Mesendoderm (in vitro differentiated cells): ENCODE measurements at regions not wholly inside any gene's neighbourhood (a gene's known extent, or its start where the extent isn't known, plus 50 kb on each side); places are given as distances from the start of the nearest gene placed in this dataset.

Source experiments
- DNase-seq: peaks from one replicate; pipeline ENCODE4 v3.0.0; 2013
- H2AK5ac ChIP-seq: 2 replicates; pipeline ENCODE4 v1.6.1; 2013; ENCODE audit warnings: low read length, inconsistent platforms
- H2BK120ac ChIP-seq: 2 replicates; pipeline ENCODE4 v1.6.1; 2013; ENCODE audit warnings: low read depth, mild to moderate bottlenecking, low read length, moderate library complexity, mixed read lengths
- H2BK15ac ChIP-seq: replicated peaks from 2 replicates; pipeline ENCODE4 v1.6.1; 2013; ENCODE audit warnings: low read depth, mild to moderate bottlenecking, moderate library complexity
- H2BK5ac ChIP-seq: 2 replicates; pipeline ENCODE4 v1.6.1; 2013; ENCODE audit warnings: low read length, inconsistent platforms
- H3K18ac ChIP-seq: 2 replicates; pipeline ENCODE4 v1.6.1; 2013; ENCODE audit warnings: mild to moderate bottlenecking, low read length, mixed read lengths
- H3K23ac ChIP-seq: one replicate; pipeline ENCODE4 v1.6.1; 2013; ENCODE audit warnings: low read length
- H3K27ac ChIP-seq: 2 replicates; pipeline ENCODE4 v1.5.1; 2013; ENCODE audit warnings: low read depth, mild to moderate bottlenecking, inconsistent platforms, low read length, moderate library complexity
- H3K27me3 ChIP-seq: 2 replicates; pipeline ENCODE4 v1.6.1; 2013; ENCODE audit warnings: low read length, control low read depth, mild to moderate bottlenecking, inconsistent platforms; ENCODE audit not compliant: insufficient read depth, poor library complexity
- H3K36me3 ChIP-seq: 2 replicates; pipeline ENCODE4 v1.6.1; 2013; ENCODE audit warnings: low read length, inconsistent platforms; ENCODE audit not compliant: control insufficient read depth, insufficient read depth
- H3K4ac ChIP-seq: one replicate; pipeline ENCODE4 v1.6.1; 2013; ENCODE audit warnings: low read depth, mild to moderate bottlenecking, low read length, moderate library complexity
- H3K4me1 ChIP-seq: 2 replicates; pipeline ENCODE4 v1.6.1; 2013; ENCODE audit warnings: low read depth, low read length, inconsistent platforms; ENCODE audit not compliant: control insufficient read depth
- H3K4me2 ChIP-seq: 2 replicates; pipeline ENCODE4 v1.6.1; 2013; ENCODE audit warnings: low read length
- H3K4me3 ChIP-seq: 2 replicates; pipeline ENCODE4 v1.5.1; 2013; ENCODE audit warnings: mild to moderate bottlenecking, low read length
- H3K56ac ChIP-seq: one replicate; pipeline ENCODE4 v1.6.1; 2013; ENCODE audit warnings: low read length
- H3K79me1 ChIP-seq: 2 replicates; pipeline ENCODE4 v1.6.1; 2013; ENCODE audit warnings: low read length, inconsistent platforms
- H3K79me2 ChIP-seq: 2 replicates; pipeline ENCODE4 v1.6.1; 2013; ENCODE audit warnings: mild to moderate bottlenecking, low read length; ENCODE audit not compliant: control insufficient read depth, insufficient read depth
- H3K9ac ChIP-seq: 2 replicates; pipeline ENCODE4 v1.6.1; 2013; ENCODE audit warnings: low read length, inconsistent platforms
- H4K5ac ChIP-seq: one replicate; pipeline ENCODE4 v1.6.1; 2013; ENCODE audit warnings: low read length
- H4K8ac ChIP-seq: one replicate; pipeline ENCODE4 v1.6.1; 2013; ENCODE audit warnings: low read depth, mild to moderate bottlenecking, control low read depth, low read length, moderate library complexity
- WGBS: extraction: QIAGEN DNeasy Blood & Tissue Kit; methylation state at CpG from one replicate; pipeline ENCODE4 v1.1.7; 2013; ENCODE audit warnings: low lambda C conversion rate, missing lambda C conversion rate; ENCODE audit not compliant: insufficient coverage; ENCODE audit errors: extremely low coverage; 5-methylcytosine and 5-hydroxymethylcytosine counted together

GRCh38 chr12:91968076-91968776, 177.4 kb downstream of the BTG1 start:
- no peaks in the 10 kb centered on the region for H3K79me2 ChIP-seq
- no peaks in the 10 kb centered on the region for H3K4me1 ChIP-seq
- H3K4me2 ChIP-seq = no peak overlapping the region
- H3K18ac ChIP-seq = no peak overlapping the region
- H3K9ac ChIP-seq = no peak overlapping the region
- H3K4ac ChIP-seq = no peak overlapping the region
- H3K36me3 ChIP-seq = no peaks in the 10 kb centered on the region
- no peak for DNase-seq
- H4K8ac ChIP-seq = no peak overlapping the region
- H2BK5ac ChIP-seq = no peak overlapping the region
- no peak overlapping the region for H4K5ac ChIP-seq
- H3K27ac ChIP-seq = no peak overlapping the region
- no peak overlapping the region for H2BK15ac ChIP-seq
- H3K27me3 ChIP-seq = no peaks in the 10 kb centered on the region
- no peak overlapping the region for H3K4me3 ChIP-seq
- no peak overlapping the region for H2BK120ac ChIP-seq
- no peak overlapping the region for H3K56ac ChIP-seq
- no peaks in the 10 kb centered on the region for H3K79me1 ChIP-seq
- no peak overlapping the region for H3K23ac ChIP-seq
- H2AK5ac ChIP-seq = no peak overlapping the region

GRCh38 chr12:91967590-91967989, 178.1 kb downstream of the BTG1 start:
- Histone ChIP-seq H2AK5ac (no peak overlapping the region), H3K79me2 (no peaks in the 10 kb centered on the region), H2BK15ac (no peak overlapping the region), H4K5ac (no peak overlapping the region), H3K79me1 (no peaks in the 10 kb centered on the region), H3K23ac (no peak overlapping the region), H3K9ac (no peak overlapping the region), H4K8ac (no peak overlapping the region), H2BK120ac (no peak overlapping the region), H3K4me2 (no peak overlapping the region), H2BK5ac (no peak overlapping the region), H3K27ac (no peak overlapping the region), H3K56ac (no peak overlapping the region), H3K4me3 (no peak overlapping the region), H3K18ac (no peak overlapping the region), H3K27me3 (no peaks in the 10 kb centered on the region), H3K4ac (no peak overlapping the region), H3K36me3 (no peaks in the 10 kb centered on the region), H3K4me1 (no peaks in the 10 kb centered on the region)
- no CpG with 5 or more reads among the region's 1 CpG for WGBS
- no peak for DNase-seq

- Histone ChIP-seq H3K56ac (no peak overlapping the region), H3K18ac (no peak overlapping the region), H4K5ac (no peak overlapping the region), H2AK5ac (no peak overlapping the region), H3K4me3 (no peak overlapping the region), H3K36me3 (no peaks in the 10 kb centered on the region), H3K4me1 (no peaks in the 10 kb centered on the region), H2BK5ac (no peak overlapping the region), H3K9ac (no peak overlapping the region), H3K4me2 (no peak overlapping the region), H4K8ac (no peak overlapping the region), H3K4ac (no peak overlapping the region), H3K79me1 (no peaks in the 10 kb centered on the region), H2BK120ac (no peak overlapping the region), H3K23ac (no peak overlapping the region), H3K79me2 (no peaks in the 10 kb centered on the region), H3K27ac (no peak overlapping the region), H2BK15ac (no peak overlapping the region), H3K27me3 (no peaks in the 10 kb centered on the region)
- WGBS = no CpG with 5 or more reads among the region's 1 CpG
- no peak for DNase-seq
These were observed 179.9 kb downstream of the BTG1 start for GRCh38 chr12:91965781-91966180.

GRCh38 chr12:91964501-91964900, 181.1 kb downstream of the BTG1 start:
- Histone ChIP-seq H3K9ac (no peak overlapping the region), H3K4ac (no peak overlapping the region), H3K18ac (no peak overlapping the region), H3K23ac (no peak overlapping the region), H3K4me2 (no peak overlapping the region), H3K4me3 (no peak overlapping the region), H4K8ac (no peak overlapping the region), H4K5ac (no peak overlapping the region), H3K56ac (no peak overlapping the region), H3K79me1 (no peaks in the 10 kb centered on the region), H3K4me1 (no peaks in the 10 kb centered on the region), H2BK5ac (no peak overlapping the region), H2BK15ac (no peak overlapping the region), H3K79me2 (no peaks in the 10 kb centered on the region), H3K36me3 (no peaks in the 10 kb centered on the region), H3K27ac (no peak overlapping the region), H3K27me3 (no peaks in the 10 kb centered on the region), H2AK5ac (no peak overlapping the region), H2BK120ac (no peak overlapping the region)
- WGBS = no CpG with 5 or more reads among the region's 1 CpG
- no peak for DNase-seq

- Histone ChIP-seq H3K18ac (no peak overlapping the region), H3K4me2 (no peak overlapping the region), H3K23ac (no peak overlapping the region), H3K4ac (no peak overlapping the region), H2BK120ac (no peak overlapping the region), H3K79me2 (no peaks in the 10 kb centered on the region), H3K56ac (no peak overlapping the region), H3K79me1 (no peaks in the 10 kb centered on the region), H4K5ac (no peak overlapping the region), H3K36me3 (no peaks in the 10 kb centered on the region), H2AK5ac (no peak overlapping the region), H3K4me1 (no peaks in the 10 kb centered on the region), H3K4me3 (no peak overlapping the region), H3K27me3 (no peaks in the 10 kb centered on the region), H2BK15ac (no peak overlapping the region), H3K9ac (no peak overlapping the region), H4K8ac (no peak overlapping the region), H2BK5ac (no peak overlapping the region), H3K27ac (no peak overlapping the region)
- DNase-seq = no peak
- no CpG with 5 or more reads among the region's 10 CpGs for WGBS
These were observed 186.4 kb downstream of the BTG1 start for GRCh38 chr12:91959220-91959619.

GRCh38 chr12:91958816-91959215, 186.8 kb downstream of the BTG1 start:
- no CpG with 5 or more reads among the region's 5 CpGs for WGBS
- Histone ChIP-seq H2AK5ac (no peak overlapping the region), H4K5ac (no peak overlapping the region), H3K79me2 (no peaks in the 10 kb centered on the region), H3K23ac (no peak overlapping the region), H4K8ac (no peak overlapping the region), H3K18ac (no peak overlapping the region), H2BK5ac (no peak overlapping the region), H3K56ac (no peak overlapping the region), H3K4me3 (no peak overlapping the region), H3K36me3 (no peaks in the 10 kb centered on the region), H3K27ac (no peak overlapping the region), H3K4ac (no peak overlapping the region), H3K4me2 (no peak overlapping the region), H3K4me1 (no peaks in the 10 kb centered on the region), H2BK120ac (no peak overlapping the region), H3K9ac (no peak overlapping the region), H2BK15ac (no peak overlapping the region), H3K79me1 (no peaks in the 10 kb centered on the region), H3K27me3 (no peaks in the 10 kb centered on the region)
- DNase-seq = peak; percentile 76
